HCT116 (cell line): ENCODE measurements at regions not wholly inside any gene's neighbourhood (a gene's known extent, or its start where the extent isn't known, plus 50 kb on each side); places are given as distances from the start of the nearest gene placed in this dataset.

ENCODE experiments used
- POLR2A ChIP-seq: IDR thresholded peaks from 2 replicates; pipeline ENCODE4 v1.7.0; 2011; ENCODE audit warnings: borderline replicate concordance; ENCODE audit not compliant: insufficient read depth, insufficient read length; ENCODE audit errors: extremely low read depth
- SIN3A ChIP-seq: IDR thresholded peaks from 2 replicates; pipeline ENCODE4 v1.6.1; 2012; ENCODE audit warnings: low read depth
- YY1 ChIP-seq: IDR thresholded peaks from 2 replicates; pipeline ENCODE4 v1.6.1; 2011; ENCODE audit warnings: low read length, low read depth, moderate library complexity, mild to moderate bottlenecking; ENCODE audit not compliant: insufficient replicate concordance; ENCODE audit errors: extremely low read depth
- TF ChIP-seq, protein P1 (sequence below), 3 experiments: fragments of 200-600 bp in 1 of 3; sonication (generic) in 1 of 3; IDR thresholded peaks in 2 of 3; conservative IDR thresholded peaks in 1 of 3; 2 replicates each; pipeline ENCODE4 v1.5.1; 2012 to 2017; ENCODE audit warnings: low read depth in 2 of 3, low read length in 2 of 3, antibody characterized with exemption in 1 of 3, borderline replicate concordance in 1 of 3, control low read depth in 1 of 3, mild to moderate bottlenecking in 1 of 3, mixed read lengths in 1 of 3, mixed run types in 1 of 3, moderate library complexity in 1 of 3; ENCODE audit not compliant: insufficient read depth in 1 of 3

DNA sequence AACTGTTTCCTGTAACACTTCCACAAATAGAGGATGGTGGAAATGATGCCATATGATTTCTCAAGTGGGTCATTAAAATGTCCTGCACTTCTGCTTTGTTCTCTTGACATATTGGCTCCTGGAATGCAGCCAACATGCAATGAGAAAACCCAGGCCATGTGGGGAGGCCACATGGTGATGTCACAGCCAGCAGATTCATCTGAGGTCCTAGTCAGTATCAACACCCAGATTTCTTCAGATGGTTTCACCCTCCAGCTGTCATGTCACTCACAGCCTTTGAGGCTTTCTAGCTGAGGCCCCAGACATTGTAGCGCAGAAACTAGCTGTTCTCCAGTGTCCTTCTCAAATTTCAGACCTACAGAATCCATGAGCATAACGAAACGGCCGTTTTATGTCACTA, 102.3 kb upstream of the NUPR2 start:
- TF ChIP-seq POLR2A (no peak), YY1 (no peak), SIN3A (no peak)
- TF ChIP-seq, protein P1, sequence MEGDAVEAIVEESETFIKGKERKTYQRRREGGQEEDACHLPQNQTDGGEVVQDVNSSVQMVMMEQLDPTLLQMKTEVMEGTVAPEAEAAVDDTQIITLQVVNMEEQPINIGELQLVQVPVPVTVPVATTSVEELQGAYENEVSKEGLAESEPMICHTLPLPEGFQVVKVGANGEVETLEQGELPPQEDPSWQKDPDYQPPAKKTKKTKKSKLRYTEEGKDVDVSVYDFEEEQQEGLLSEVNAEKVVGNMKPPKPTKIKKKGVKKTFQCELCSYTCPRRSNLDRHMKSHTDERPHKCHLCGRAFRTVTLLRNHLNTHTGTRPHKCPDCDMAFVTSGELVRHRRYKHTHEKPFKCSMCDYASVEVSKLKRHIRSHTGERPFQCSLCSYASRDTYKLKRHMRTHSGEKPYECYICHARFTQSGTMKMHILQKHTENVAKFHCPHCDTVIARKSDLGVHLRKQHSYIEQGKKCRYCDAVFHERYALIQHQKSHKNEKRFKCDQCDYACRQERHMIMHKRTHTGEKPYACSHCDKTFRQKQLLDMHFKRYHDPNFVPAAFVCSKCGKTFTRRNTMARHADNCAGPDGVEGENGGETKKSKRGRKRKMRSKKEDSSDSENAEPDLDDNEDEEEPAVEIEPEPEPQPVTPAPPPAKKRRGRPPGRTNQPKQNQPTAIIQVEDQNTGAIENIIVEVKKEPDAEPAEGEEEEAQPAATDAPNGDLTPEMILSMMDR (IDR thresholded peaks at IDR 0.05 in 2 of 3, conservative IDR thresholded peaks at IDR 0.05 in 1 of 3; ENCODE audit: borderline replicate concordance in 1 of 3, insufficient read depth in 1 of 3, low read depth in 2 of 3, low read length in 2 of 3): no peak
